ENCODE measurements at regions not wholly inside any gene's neighbourhood (a gene's known extent, or its start where the extent isn't known, plus 50 kb on each side); places are given as distances from the start of the nearest gene placed in this dataset.

DNA sequence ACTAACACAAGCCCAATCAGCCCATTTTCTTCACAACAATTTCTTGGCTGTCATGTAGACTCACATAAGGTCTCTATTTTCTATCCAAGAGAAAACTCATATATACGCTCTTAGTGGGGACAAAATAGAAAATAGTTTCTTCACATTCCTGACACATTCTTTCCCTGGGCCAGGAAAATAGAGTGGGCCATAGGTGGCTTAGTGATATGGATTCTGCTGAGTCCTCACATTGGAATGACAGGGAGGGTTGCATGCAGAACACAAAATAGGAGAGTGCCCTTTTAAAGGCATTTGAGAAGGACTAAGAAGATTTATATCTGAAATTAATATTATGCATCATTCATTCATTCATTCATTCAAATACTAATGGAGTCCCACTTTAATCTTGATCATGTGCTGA lies 207.7 kb downstream of the LYPLAL1 start:
- no peak for TF ChIP-seq EZH2 (IDR thresholded peaks at IDR 0.05; ENCODE audit: low read length, unreplicated experiment)
- no peak for TF ChIP-seq CTCF (conservative IDR thresholded peaks at IDR 0.05; ENCODE audit: low read depth, low read length)
- no peak for TF ChIP-seq EZH2phosphoT487 (IDR thresholded peaks at IDR 0.05; ENCODE audit: borderline replicate concordance, low read length)

All from PC-3 (cell line).